ENCODE measurements at regions not wholly inside any gene's neighbourhood (a gene's known extent, or its start where the extent isn't known, plus 50 kb on each side); places are given as distances from the start of the nearest gene placed in this dataset.

DNA sequence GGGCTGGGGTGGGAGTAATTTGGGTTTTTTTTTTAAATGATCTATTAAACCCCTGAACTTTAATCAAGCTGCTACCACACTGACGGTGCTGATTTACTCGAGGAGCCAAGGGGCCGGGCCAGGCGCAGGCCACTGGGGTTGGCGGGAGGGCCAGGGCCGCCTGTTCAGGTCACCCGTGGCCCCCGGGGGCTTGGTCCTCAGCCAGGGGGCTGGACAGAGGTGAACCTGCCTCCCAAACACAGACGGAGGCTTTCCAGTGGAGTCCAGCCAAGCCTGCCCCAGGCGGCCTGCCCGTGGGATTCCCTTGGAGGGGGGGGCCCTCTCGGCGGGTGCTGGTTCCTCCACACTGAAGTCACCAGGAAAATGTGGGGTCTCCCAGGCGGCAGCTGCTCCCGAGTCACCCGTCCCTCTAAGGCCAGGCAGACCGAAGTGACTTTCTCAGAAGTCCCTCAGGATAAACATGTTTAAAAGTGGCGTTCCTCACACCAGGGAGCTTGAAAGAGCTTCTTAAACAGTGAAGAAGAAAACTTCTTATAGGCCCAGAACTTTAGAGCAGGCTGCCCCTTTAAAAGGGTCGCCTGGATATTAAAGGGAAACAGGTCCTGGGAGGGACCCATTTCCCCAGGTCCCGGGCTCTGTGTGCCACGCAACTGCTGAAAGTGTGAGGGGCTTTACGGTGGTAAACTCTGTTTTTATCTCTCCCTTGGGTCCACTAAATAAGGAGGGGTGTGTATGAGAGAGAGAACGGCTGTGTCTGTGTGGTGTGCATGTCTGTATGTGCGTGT is 167.2 kb upstream of the GSC start:
- ChIA-PET POLR2A (no interaction called here), CTCF (no interaction called here)
- no peaks in the 10 kb centered on the region for H3K4me1 Mint-ChIP-seq
- no peak overlapping the region for H3K4me3 Mint-ChIP-seq
- no peaks in the 10 kb centered on the region for H3K36me3 Mint-ChIP-seq (ENCODE audit: low read depth)
- H3K27ac Mint-ChIP-seq, result no peak overlapping the region
- no peak for DNase-seq
- H3K27me3 Mint-ChIP-seq, result peaks cover 8% of the 10 kb centered on the region
- H3K9me3 Mint-ChIP-seq, result no peaks in the 10 kb centered on the region

DNA sequence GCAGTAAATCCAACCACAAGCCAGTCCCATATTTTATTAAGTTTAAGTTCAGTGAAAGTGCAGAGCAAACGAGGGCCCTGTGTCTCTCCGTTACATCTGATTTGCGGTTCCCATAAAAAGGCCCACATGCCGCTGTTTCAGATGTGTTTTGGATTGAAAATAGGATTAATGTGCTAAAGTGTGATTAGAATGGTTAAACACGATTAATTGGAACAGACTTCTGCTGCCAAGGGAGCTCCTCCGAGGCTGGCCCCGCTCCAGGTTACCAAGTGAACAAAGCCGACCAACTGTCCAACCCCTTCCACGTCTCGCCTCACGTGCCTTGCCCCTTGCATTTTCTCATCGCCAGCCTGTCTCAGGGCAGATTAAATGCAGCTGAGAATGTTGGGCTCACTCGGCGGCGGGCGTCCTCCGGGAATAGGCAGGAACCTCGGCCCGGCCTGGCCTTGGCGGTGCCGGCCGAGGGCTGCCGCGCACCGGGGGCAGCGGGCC is 166.5 kb upstream of the GSC start:
- ChIA-PET CTCF (no interaction called here), POLR2A (no interaction called here)
- Mint-ChIP-seq H3K27ac (no peak overlapping the region), H3K4me3 (no peak overlapping the region), H3K9me3 (no peaks in the 10 kb centered on the region), H3K36me3 (ENCODE audit: low read depth) (no peaks in the 10 kb centered on the region), H3K27me3 (peaks cover 8% of the 10 kb centered on the region), H3K4me1 (no peaks in the 10 kb centered on the region)
- no peak for DNase-seq

DNA sequence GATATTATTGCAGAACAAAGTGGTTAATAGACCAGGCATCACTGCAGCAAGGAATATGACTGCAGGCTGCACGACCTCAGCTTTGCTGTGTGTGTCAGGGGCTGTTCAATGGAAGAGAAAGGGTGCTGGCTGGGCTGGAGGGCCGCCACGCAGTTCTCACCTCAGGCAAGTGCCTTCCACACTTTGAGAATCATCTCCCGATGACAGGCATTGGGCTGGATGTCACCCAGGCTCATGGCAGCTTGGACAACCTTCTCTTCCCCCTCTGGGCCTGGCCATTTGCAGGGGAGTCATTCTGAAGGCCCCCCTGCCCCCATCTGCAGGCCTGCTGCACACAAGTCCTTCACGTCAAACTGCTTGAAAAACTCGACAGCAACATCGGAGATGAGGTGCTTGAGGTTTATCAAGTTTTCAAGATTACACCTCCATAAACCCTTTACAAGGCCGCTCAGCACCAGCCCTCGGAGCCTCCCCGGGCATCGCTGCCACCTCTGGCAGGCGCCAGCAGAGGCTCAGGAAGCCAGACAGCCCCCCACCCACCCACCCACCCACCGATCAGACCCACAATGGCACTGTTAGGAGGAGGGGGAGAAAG is 165.9 kb upstream of the GSC start:
- H3K36me3 Mint-ChIP-seq (ENCODE audit: low read depth), result no peaks in the 10 kb centered on the region
- H3K4me1 Mint-ChIP-seq, result no peaks in the 10 kb centered on the region
- POLR2A ChIA-PET, result no interaction called here
- H3K4me3 Mint-ChIP-seq, result no peak overlapping the region
- CTCF ChIA-PET, result no interaction called here
- no peaks in the 10 kb centered on the region for H3K9me3 Mint-ChIP-seq
- H3K27me3 Mint-ChIP-seq, result peaks cover 8% of the 10 kb centered on the region
- DNase-seq, result no peak
- no peak overlapping the region for H3K27ac Mint-ChIP-seq

DNA sequence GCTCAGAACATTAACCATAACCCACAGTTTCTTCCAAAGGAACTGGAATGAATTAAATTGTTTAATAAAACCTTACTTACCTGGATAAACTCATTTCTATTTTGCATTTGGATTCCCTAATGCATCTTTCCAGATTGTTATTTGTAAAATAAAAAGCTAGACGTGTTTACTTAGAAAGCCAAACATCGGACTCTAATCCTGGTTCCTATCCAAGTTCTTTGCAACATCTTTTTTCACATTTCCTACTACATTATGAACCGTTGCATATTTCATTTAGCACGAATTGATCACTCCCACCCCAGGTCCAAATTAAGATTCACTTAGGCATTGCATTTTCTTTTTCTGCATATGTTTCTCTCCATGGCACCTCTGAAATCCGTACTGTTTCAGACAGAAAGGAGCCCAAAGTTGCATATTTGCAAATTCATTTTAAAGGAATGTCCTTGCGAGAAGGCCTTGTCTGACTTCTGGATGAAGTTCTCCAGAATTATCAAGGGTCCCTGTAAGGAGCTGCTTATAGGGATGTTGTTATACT is 164.4 kb upstream of the GSC start:
- DNase-seq, result no peak
- POLR2A ChIA-PET, result no interaction called here
- no peak overlapping the region for H3K27ac Mint-ChIP-seq
- no peak overlapping the region for H3K4me3 Mint-ChIP-seq
- CTCF ChIA-PET, result no interaction called here
- no peaks in the 10 kb centered on the region for H3K9me3 Mint-ChIP-seq
- H3K4me1 Mint-ChIP-seq, result no peaks in the 10 kb centered on the region
- peaks cover 8% of the 10 kb centered on the region for H3K27me3 Mint-ChIP-seq
- H3K36me3 Mint-ChIP-seq (ENCODE audit: low read depth), result no peaks in the 10 kb centered on the region

DNA sequence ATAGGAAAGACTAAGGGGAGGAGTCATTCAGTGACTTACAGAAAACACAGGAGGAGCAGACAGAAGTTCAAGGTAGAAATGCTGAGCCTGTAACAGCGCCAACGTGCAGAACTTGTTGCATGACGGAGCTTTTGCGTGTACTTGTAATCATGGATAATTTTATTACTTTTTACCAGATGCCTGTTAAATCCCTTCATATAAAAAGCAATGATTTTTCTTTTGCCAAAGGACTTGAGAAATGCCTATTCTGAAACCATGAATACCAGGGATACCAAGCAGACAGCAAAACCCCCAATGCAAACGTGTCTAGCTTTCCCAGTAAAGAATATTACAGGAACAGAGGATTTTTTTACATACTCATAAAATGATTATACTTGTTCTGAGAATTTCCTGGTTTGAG is 163.6 kb upstream of the GSC start:
- DNase-seq, result no peak
- H3K4me3 Mint-ChIP-seq, result no peak overlapping the region
- no peak overlapping the region for H3K27ac Mint-ChIP-seq
- H3K27me3 Mint-ChIP-seq, result peaks cover 8% of the 10 kb centered on the region
- POLR2A ChIA-PET, result no interaction called here
- no peaks in the 10 kb centered on the region for H3K36me3 Mint-ChIP-seq (ENCODE audit: low read depth)
- H3K9me3 Mint-ChIP-seq, result no peaks in the 10 kb centered on the region
- no peaks in the 10 kb centered on the region for H3K4me1 Mint-ChIP-seq
- CTCF ChIA-PET, result no interaction called here

DNA sequence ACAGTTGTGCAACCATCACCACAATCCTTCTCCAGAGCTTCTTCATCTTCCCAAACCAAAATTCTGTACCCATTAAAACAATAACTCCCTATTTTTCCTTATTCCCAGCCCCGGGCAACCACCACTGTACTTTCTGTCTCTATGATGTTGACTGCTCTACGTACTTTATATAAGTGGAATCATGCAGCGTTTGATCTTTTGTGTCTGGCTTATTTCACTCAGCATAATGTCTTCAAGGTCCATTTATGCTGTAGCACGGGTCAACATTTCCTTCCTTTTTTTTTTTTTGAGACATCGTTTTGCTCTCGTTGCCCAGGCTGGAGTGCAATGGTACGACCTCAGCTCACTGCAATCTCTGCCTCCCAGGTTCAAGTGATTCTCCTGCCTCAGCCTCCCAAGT is 162.7 kb upstream of the GSC start:
- Mint-ChIP-seq H3K4me1 (no peaks in the 10 kb centered on the region), H3K27me3 (peaks cover 8% of the 10 kb centered on the region), H3K36me3 (ENCODE audit: low read depth) (no peaks in the 10 kb centered on the region), H3K4me3 (no peak overlapping the region), H3K9me3 (no peaks in the 10 kb centered on the region), H3K27ac (no peak overlapping the region)
- ChIA-PET POLR2A (no interaction called here), CTCF (no interaction called here)
- DNase-seq, result no peak

DNA sequence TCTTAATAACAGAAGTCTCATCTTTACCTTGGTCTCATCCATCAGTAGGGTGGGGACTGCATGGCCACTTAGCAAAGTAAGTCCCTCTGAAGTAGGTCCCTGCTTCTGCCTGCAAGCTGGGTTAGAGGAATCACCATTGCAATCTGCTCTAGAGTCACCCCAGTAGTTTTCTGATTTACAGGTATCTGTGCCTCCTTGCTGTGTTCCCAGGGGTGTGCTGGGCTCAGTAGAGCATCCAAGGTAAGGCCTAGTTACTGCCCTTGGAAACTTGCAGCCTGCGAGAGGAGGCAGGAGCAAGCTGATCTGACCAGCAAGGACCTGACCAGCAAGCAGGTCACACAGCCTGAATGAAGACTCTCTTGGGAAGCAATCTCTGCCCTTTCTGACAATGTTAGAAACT is 160.8 kb upstream of the GSC start:
- H3K9me3 Mint-ChIP-seq, result no peaks in the 10 kb centered on the region
- H3K27me3 Mint-ChIP-seq, result peaks cover 8% of the 10 kb centered on the region
- H3K36me3 Mint-ChIP-seq (ENCODE audit: low read depth), result no peaks in the 10 kb centered on the region
- CTCF ChIA-PET, result no interaction called here
- H3K4me1 Mint-ChIP-seq, result no peaks in the 10 kb centered on the region
- POLR2A ChIA-PET, result no interaction called here
- DNase-seq, result no peak
- no peak overlapping the region for H3K27ac Mint-ChIP-seq
- no peak overlapping the region for H3K4me3 Mint-ChIP-seq

DNA sequence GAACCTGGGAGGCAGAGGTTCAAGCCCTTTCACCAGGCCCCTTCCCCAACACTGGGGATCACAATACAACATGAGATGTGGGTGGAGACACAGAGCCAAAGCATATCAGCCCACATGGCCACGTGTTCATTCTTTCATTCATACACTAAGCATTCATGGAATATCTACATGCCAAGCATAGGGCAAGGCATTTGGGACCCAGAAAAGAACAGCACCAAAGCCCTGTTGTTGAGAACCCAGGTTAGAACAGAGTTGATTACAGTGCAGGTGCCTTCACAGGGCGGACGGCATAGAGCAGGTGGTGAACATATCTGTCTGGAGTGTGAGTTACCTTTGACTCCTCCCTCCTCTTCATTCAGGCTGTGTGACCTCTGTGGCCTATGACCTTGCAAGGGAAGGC is 159.4 kb upstream of the GSC start:
- H3K27me3 Mint-ChIP-seq, result peaks cover 7% of the 10 kb centered on the region
- H3K36me3 Mint-ChIP-seq (ENCODE audit: low read depth), result no peaks in the 10 kb centered on the region
- no peak overlapping the region for H3K27ac Mint-ChIP-seq
- POLR2A ChIA-PET, result no interaction called here
- CTCF ChIA-PET, result no interaction called here
- no peaks in the 10 kb centered on the region for H3K4me1 Mint-ChIP-seq
- H3K9me3 Mint-ChIP-seq, result no peaks in the 10 kb centered on the region
- no peak overlapping the region for H3K4me3 Mint-ChIP-seq
- no peak for DNase-seq

DNA sequence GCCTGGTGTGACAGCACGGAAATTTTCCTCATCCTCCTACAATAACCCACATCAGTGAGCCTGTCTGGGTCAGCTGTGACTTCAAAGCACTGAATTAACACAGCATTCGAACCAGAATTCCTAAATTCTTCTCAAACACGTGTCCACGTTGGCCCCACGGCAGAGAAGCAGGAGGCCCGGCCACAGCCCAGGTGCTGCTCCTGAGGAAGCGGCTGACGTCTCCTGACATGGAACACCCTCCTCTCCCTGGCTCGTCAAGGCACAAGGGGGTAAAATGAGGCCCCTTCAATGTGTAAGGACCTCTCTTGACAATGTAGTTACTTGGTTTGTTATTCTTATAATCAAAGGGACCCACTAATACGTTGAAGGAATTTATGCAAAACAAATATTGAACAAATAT is 156.3 kb upstream of the GSC start:
- Mint-ChIP-seq H3K4me3 (no peak overlapping the region), H3K36me3 (ENCODE audit: low read depth) (no peaks in the 10 kb centered on the region), H3K27ac (no peak overlapping the region), H3K4me1 (no peaks in the 10 kb centered on the region), H3K27me3 (no peaks in the 10 kb centered on the region), H3K9me3 (no peaks in the 10 kb centered on the region)
- POLR2A ChIA-PET, result no interaction called here
- DNase-seq, result no peak
- CTCF ChIA-PET, result no interaction called here

DNA sequence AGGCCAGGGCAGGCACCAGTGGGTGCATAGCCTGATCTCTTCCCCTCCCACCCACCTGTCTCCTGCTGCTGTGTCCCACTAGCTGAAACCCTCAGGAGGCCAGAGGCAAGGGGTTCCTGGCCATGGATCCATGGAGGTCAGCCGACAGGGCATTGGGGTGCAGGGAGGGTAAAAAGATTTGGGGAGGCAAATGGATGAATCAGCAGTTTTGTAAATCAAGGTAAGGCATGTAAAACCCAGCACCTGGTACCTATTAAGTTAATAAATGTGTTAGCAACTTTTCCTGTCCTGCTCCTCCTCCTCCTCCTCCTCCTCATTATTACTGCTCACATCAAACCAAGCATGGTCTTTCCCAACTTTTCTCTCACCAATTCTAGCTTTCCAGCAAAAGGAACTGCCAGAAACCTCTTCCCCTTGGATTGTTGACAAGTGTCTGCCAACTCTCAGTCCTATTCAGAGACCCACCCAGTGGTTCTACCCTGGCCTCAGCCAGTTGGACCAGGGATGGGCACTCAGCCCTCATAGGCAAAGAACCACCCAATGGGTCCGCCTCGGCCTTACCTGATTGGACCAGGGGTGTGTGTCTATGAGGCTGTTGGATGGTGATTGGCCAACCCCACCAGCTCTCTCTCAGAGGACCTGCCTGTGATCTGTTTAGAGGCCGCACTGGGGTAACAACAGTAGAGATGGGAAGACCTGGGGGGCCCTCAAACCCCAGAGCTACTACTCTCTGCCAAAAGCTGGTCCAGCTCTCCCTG is 155.7 kb upstream of the GSC start:
- Mint-ChIP-seq H3K9me3 (no peaks in the 10 kb centered on the region), H3K27ac (no peak overlapping the region), H3K4me1 (no peaks in the 10 kb centered on the region), H3K36me3 (ENCODE audit: low read depth) (no peaks in the 10 kb centered on the region), H3K27me3 (no peaks in the 10 kb centered on the region), H3K4me3 (no peak overlapping the region)
- CTCF ChIA-PET, result no interaction called here
- DNase-seq, result no peak
- POLR2A ChIA-PET, result no interaction called here

DNA sequence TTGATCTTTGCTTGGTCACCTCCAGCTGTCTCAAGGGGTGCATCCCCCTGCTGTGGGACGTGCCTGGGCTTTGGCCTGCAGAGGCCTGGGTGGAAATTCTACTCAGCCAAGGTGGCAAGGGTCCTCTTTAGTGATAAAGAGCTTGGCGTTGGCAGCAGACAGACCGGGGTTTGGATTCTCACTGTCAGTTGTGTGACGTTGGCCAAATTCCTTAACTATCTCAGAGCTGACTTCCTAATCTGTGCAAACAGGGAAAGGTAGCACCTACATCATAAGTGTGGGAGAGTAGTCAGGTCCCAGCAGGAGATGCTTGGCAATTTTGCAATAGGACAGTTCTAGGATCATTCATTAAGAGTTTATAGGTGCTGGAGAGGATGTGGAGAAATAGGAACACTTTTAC is 154.3 kb upstream of the GSC start:
- H3K36me3 Mint-ChIP-seq (ENCODE audit: low read depth), result no peaks in the 10 kb centered on the region
- POLR2A ChIA-PET, result no interaction called here
- no peaks in the 10 kb centered on the region for H3K27me3 Mint-ChIP-seq
- CTCF ChIA-PET, result no interaction called here
- no peaks in the 10 kb centered on the region for H3K4me1 Mint-ChIP-seq
- no peak overlapping the region for H3K4me3 Mint-ChIP-seq
- no peak overlapping the region for H3K27ac Mint-ChIP-seq
- no peak for DNase-seq
- H3K9me3 Mint-ChIP-seq, result no peaks in the 10 kb centered on the region

DNA sequence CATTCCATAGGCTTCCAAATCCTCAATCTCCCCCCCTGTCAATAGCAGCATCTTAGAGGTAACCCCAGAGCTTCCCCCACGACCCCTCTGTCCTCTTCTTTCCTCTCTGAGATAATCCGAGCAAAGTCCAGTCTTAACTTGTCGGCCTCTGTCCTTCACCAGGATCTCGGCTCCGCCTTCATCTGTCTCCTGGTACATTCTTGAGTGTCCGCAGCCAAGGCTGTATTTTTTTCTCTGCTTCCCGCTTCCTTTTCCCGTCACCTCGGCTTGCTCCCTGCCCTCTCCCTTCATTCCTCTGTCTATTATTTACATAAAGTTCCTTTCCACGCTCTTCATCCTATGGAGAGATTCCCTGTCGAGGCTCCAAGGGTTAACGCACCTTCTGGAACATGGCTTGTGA is 153.9 kb upstream of the GSC start:
- Mint-ChIP-seq H3K4me3 (no peak overlapping the region), H3K4me1 (no peaks in the 10 kb centered on the region), H3K27me3 (no peaks in the 10 kb centered on the region), H3K27ac (no peak overlapping the region), H3K36me3 (ENCODE audit: low read depth) (no peaks in the 10 kb centered on the region), H3K9me3 (no peaks in the 10 kb centered on the region)
- ChIA-PET POLR2A (no interaction called here), CTCF (no interaction called here)
- DNase-seq, result no peak

DNA sequence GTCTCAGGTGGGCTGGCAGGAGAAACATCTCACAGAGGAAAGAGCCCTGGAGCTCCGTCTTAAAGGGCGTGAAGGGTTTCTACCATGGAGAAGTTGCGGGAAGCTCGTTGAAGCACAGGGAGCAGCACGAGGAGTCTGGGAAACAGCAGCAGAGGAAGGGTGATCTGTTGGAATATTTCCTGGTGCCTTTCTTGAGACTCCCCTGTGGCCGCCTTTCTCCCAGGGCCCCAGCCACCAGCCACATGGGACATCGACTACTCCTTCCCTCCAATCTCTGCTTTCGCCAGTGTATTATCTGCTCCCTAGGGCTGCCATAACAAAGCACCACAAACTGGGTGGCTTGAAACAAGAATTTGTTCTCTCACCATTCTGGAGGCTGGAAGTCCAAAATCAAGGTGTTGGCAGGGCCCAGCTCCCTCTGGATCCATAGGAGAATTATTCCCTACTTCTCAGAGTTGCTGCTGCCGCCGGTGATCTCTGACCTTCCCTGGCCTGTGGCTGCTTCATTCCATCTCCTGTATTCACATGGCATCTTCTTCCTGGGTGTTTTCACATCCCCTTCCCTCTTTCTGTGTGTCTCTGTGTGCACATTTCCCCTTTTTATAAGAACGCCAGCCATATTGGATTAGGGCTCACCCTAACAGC is 152.8 kb upstream of the GSC start:
- Mint-ChIP-seq H3K4me3 (no peak overlapping the region), H3K27ac (no peak overlapping the region), H3K27me3 (no peaks in the 10 kb centered on the region), H3K9me3 (no peaks in the 10 kb centered on the region), H3K4me1 (no peaks in the 10 kb centered on the region), H3K36me3 (ENCODE audit: low read depth) (no peaks in the 10 kb centered on the region)
- POLR2A ChIA-PET, result no interaction called here
- no peak for DNase-seq
- CTCF ChIA-PET, result interaction anchor here (0.6 kb wide), 1 partner anchor 1370 kb away, joined by 3 read pairs; no protein-coding TSS in a partner anchor
